ENCODE measurements at regions not wholly inside any gene's neighbourhood (a gene's known extent, or its start where the extent isn't known, plus 50 kb on each side); places are given as distances from the start of the nearest gene placed in this dataset.
"Not testable (repeated sequence)": the region's sequence is repeated elsewhere in the genome, so short reads cannot be mapped to it uniquely, and the experiment has no call there.

GRCh38 chr7:13728430-13728829 is 261.0 kb downstream of the ETV1 start:
- TF ChIP-seq POLR2AphosphoS5 (IDR thresholded peaks at IDR 0.05; ENCODE audit: insufficient read depth, low read depth, low read length); EZH2 (IDR thresholded peaks at IDR 0.05; ENCODE audit: borderline replicate concordance, low read depth, low read length, severe bottlenecking): not testable (repeated sequence)

All from endothelial cell of umbilical vein (primary cell).